ENCODE measurements at regions not wholly inside any gene's neighbourhood (a gene's known extent, or its start where the extent isn't known, plus 50 kb on each side); places are given as distances from the start of the nearest gene placed in this dataset.

DNA sequence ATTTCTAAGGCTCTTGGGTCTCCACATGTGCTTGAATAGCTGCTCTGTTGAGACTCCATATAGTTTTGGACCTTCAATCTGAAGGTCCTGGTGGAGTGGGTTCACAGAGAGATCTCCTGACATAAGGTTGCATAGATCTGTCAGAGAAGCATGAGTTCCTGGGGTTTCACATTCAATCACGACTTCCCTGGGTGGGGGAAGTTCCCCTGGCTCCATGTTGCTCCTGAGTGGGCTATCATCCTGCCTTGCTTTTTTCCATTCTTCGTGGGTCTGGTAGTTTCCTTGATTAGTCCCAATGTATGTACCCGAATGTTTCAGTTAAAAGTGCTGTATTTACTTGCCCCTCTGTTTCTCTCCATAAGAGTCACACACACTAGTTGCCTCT lies 181.8 kb downstream of the RASSF9 start:
- TF ChIP-seq, protein P1, sequence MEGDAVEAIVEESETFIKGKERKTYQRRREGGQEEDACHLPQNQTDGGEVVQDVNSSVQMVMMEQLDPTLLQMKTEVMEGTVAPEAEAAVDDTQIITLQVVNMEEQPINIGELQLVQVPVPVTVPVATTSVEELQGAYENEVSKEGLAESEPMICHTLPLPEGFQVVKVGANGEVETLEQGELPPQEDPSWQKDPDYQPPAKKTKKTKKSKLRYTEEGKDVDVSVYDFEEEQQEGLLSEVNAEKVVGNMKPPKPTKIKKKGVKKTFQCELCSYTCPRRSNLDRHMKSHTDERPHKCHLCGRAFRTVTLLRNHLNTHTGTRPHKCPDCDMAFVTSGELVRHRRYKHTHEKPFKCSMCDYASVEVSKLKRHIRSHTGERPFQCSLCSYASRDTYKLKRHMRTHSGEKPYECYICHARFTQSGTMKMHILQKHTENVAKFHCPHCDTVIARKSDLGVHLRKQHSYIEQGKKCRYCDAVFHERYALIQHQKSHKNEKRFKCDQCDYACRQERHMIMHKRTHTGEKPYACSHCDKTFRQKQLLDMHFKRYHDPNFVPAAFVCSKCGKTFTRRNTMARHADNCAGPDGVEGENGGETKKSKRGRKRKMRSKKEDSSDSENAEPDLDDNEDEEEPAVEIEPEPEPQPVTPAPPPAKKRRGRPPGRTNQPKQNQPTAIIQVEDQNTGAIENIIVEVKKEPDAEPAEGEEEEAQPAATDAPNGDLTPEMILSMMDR (conservative IDR thresholded peaks at IDR 0.05; ENCODE audit: low read depth, low read length) = no peak
- TF ChIP-seq EZH2 (IDR thresholded peaks at IDR 0.05; ENCODE audit: borderline replicate concordance, low read depth, low read length, poor library complexity, severe bottlenecking) = no peak

All from A673 (cell line).